Esophagus squamous epithelium (tissue), 4 donors: ENCODE measurements at regions not wholly inside any gene's neighbourhood (a gene's known extent, or its start where the extent isn't known, plus 50 kb on each side); places are given as distances from the start of the nearest gene placed in this dataset.

ENCODE experiments used
- POLR2A ChIP-seq, 4 donors: fragments of 450-650 bp; IDR thresholded peaks; one replicate each; pipeline ENCODE4 v1.6.1; 2017; ENCODE audit warnings: antibody characterized with exemption in 4 of 4, mild to moderate bottlenecking in 4 of 4, moderate library complexity in 3 of 4
- TF ChIP-seq, protein P1 (sequence below), 6 experiments: fragments of 450-650 bp in 4 of 6; fragments of 200-600 bp in 2 of 6; sonication (generic) in 2 of 6; IDR thresholded peaks; one replicate each; pipeline ENCODE4 v1.5.1; 2016 to 2019; ENCODE audit warnings: antibody characterized with exemption in 6 of 6, mild to moderate bottlenecking in 4 of 6, moderate library complexity in 4 of 6

DNA sequence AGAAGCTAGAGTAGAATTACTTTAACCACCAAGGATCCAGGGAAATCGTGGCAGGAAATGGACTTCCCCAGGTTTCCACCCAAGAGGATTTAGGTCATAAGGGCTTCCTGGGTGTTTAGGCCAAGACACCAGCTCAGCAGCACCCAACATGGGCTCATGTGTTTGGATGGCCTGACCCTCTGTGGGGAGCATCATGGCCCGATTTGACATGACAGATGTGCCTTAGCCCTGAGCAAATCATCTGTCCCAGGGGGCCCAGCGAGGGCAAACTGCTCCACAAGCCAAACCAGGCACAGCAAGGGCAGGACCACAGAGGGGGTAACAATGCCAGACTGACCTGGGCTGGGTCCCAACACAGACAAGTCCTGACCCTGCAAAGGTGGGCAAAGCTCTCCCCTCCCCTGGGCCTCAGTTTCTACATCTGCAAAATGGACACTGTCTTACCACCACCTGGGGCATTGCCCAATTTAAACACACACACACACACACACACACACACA lies 232.8 kb downstream of the MATN1 start:
- no peak for TF ChIP-seq POLR2A (IDR thresholded peaks at IDR 0.05)
- TF ChIP-seq, protein P1, sequence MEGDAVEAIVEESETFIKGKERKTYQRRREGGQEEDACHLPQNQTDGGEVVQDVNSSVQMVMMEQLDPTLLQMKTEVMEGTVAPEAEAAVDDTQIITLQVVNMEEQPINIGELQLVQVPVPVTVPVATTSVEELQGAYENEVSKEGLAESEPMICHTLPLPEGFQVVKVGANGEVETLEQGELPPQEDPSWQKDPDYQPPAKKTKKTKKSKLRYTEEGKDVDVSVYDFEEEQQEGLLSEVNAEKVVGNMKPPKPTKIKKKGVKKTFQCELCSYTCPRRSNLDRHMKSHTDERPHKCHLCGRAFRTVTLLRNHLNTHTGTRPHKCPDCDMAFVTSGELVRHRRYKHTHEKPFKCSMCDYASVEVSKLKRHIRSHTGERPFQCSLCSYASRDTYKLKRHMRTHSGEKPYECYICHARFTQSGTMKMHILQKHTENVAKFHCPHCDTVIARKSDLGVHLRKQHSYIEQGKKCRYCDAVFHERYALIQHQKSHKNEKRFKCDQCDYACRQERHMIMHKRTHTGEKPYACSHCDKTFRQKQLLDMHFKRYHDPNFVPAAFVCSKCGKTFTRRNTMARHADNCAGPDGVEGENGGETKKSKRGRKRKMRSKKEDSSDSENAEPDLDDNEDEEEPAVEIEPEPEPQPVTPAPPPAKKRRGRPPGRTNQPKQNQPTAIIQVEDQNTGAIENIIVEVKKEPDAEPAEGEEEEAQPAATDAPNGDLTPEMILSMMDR (IDR thresholded peaks at IDR 0.05) = no peak
